A673 (cell line): ENCODE measurements at regions not wholly inside any gene's neighbourhood (a gene's known extent, or its start where the extent isn't known, plus 50 kb on each side); places are given as distances from the start of the nearest gene placed in this dataset.

Experiments
- BruUV-seq: library from RNA; stranded (reverse); fragments of 400-500 nt; replicated peaks from 2 replicates; lab custom pipeline; 2021; lab: Mats Ljungman, UMichigan
- CTCF ChIA-PET: fragments of 300-600 bp; sonication (Branson Sonifier 250); formaldehyde crosslinking; loops from one replicate; lab custom pipeline; 2022; ENCODE audit warnings: antibody characterized with exemption; lab: Charles Lee
- POLR2A ChIA-PET: fragments of 300-600 bp; sonication (Branson Sonifier 250); formaldehyde crosslinking; loops from one replicate; lab custom pipeline; 2022; ENCODE audit warnings: antibody characterized with exemption; ENCODE audit not compliant: low non-redundant PET; lab: Charles Lee
- DNase-seq: peaks from one replicate; pipeline ENCODE4 v3.0.0-alpha.2; 2015; ENCODE audit warnings: low spot score
- H3K27ac ChIP-seq: fragments of 200-600 bp; sonication (generic); 2 replicates; pipeline ENCODE4 v1.5.1; 2016; ENCODE audit warnings: mixed run types, low read depth, mild to moderate bottlenecking, mixed read lengths, antibody characterized with exemption, low read length; ENCODE audit not compliant: poor library complexity, severe bottlenecking
- H3K27me3 ChIP-seq: fragments of 200-600 bp; sonication (generic); replicated peaks from 2 replicates; pipeline ENCODE4 v1.6.1; 2017; ENCODE audit warnings: mixed run types, low read depth, mild to moderate bottlenecking, mixed read lengths, antibody characterized with exemption, low read length; ENCODE audit not compliant: insufficient read depth, poor library complexity
- H3K36me3 ChIP-seq: fragments of 200-600 bp; sonication (generic); 2 replicates; pipeline ENCODE4 v1.6.1; 2016; ENCODE audit warnings: mixed run types, mild to moderate bottlenecking, mixed read lengths, antibody characterized with exemption, low read length; ENCODE audit not compliant: insufficient read depth, poor library complexity, severe bottlenecking
- H3K4me1 ChIP-seq: fragments of 200-600 bp; sonication (generic); 2 replicates; pipeline ENCODE4 v1.6.1; 2017; ENCODE audit warnings: mixed run types, mild to moderate bottlenecking, mixed read lengths, antibody characterized with exemption, low read length; ENCODE audit not compliant: insufficient read depth, poor library complexity, severe bottlenecking
- H3K4me3 ChIP-seq: fragments of 200-600 bp; sonication (generic); 2 replicates; pipeline ENCODE4 v1.5.1; 2016; ENCODE audit warnings: low read depth, mixed run types, mild to moderate bottlenecking, mixed read lengths, low read length; ENCODE audit not compliant: poor library complexity, severe bottlenecking
- H3K9me3 ChIP-seq: fragments of 200-600 bp; sonication (generic); 2 replicates; pipeline ENCODE4 v1.6.1; 2016; ENCODE audit warnings: mixed run types, low read depth, mild to moderate bottlenecking, mixed read lengths, antibody characterized with exemption, low read length; ENCODE audit not compliant: poor library complexity, severe bottlenecking
- EZH2 ChIP-seq: fragments of 200-600 bp; sonication (generic); IDR thresholded peaks from 2 replicates; pipeline ENCODE4 v1.6.1; 2017; ENCODE audit warnings: borderline replicate concordance, low read depth, mild to moderate bottlenecking, mixed read lengths, antibody characterized with exemption, low read length; ENCODE audit not compliant: poor library complexity, severe bottlenecking
- intact Hi-C: fragments of 100-400 bp; cut with micrococcal nuclease; formaldehyde crosslinking; loops from one replicate; pipeline ENCODE4 v1.10.0; 2022; ENCODE audit not compliant: unreplicated experiment
- TF ChIP-seq, protein P1 (sequence below): fragments of 300-800, 200-600 bp; sonication (generic); conservative IDR thresholded peaks from 2 replicates; pipeline ENCODE4 v1.5.1; 2017; ENCODE audit warnings: low read depth, mild to moderate bottlenecking, antibody characterized with exemption, low read length, moderate library complexity, mixed read lengths

GRCh38 chr10:10295537-10295936, 722.1 kb upstream of the CELF2 start:
- ChIA-PET CTCF (no interaction called here), POLR2A (no interaction called here)
- Histone ChIP-seq H3K4me3 (no peak overlapping the region), H3K4me1 (no peaks in the 10 kb centered on the region), H3K27ac (no peak overlapping the region), H3K36me3 (no peaks in the 10 kb centered on the region), H3K27me3 (no peaks in the 10 kb centered on the region), H3K9me3 (no peaks in the 10 kb centered on the region)
- TF ChIP-seq, protein P1, sequence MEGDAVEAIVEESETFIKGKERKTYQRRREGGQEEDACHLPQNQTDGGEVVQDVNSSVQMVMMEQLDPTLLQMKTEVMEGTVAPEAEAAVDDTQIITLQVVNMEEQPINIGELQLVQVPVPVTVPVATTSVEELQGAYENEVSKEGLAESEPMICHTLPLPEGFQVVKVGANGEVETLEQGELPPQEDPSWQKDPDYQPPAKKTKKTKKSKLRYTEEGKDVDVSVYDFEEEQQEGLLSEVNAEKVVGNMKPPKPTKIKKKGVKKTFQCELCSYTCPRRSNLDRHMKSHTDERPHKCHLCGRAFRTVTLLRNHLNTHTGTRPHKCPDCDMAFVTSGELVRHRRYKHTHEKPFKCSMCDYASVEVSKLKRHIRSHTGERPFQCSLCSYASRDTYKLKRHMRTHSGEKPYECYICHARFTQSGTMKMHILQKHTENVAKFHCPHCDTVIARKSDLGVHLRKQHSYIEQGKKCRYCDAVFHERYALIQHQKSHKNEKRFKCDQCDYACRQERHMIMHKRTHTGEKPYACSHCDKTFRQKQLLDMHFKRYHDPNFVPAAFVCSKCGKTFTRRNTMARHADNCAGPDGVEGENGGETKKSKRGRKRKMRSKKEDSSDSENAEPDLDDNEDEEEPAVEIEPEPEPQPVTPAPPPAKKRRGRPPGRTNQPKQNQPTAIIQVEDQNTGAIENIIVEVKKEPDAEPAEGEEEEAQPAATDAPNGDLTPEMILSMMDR, result no peak
- no peak for TF ChIP-seq EZH2
- DNase-seq, result no peak
- BruUV-seq, result no TSS peak
- intact Hi-C loops, result no loop called here

DNA sequence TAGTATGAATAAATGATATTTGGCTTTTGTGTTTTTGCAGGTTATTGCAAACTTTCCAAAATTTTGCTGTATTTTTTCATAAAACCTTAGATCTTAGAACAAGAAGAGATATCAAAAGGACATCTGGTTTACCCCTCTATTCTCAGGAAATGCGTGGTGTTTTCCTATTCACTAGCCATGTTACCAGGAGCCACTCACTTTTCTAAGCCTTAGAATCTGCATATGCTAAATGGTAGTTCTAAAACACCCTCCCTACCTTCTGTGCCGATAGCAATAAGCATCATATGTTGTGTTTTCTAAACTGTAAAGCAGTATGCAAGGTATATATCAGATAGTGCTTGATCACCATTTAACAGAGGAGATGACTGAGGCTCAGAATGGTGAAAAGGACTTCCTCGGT, 715.0 kb upstream of the CELF2 start:
- CTCF ChIA-PET, result no interaction called here
- Histone ChIP-seq H3K27ac (no peak overlapping the region), H3K27me3 (no peaks in the 10 kb centered on the region), H3K4me1 (no peaks in the 10 kb centered on the region), H3K4me3 (no peak overlapping the region), H3K9me3 (no peaks in the 10 kb centered on the region), H3K36me3 (no peaks in the 10 kb centered on the region)
- TF ChIP-seq, protein P1, result no peak
- no peak for TF ChIP-seq EZH2
- DNase-seq, result no peak
- intact Hi-C loops, result no loop called here
- POLR2A ChIA-PET, result no interaction called here
- no TSS peak for BruUV-seq

DNA sequence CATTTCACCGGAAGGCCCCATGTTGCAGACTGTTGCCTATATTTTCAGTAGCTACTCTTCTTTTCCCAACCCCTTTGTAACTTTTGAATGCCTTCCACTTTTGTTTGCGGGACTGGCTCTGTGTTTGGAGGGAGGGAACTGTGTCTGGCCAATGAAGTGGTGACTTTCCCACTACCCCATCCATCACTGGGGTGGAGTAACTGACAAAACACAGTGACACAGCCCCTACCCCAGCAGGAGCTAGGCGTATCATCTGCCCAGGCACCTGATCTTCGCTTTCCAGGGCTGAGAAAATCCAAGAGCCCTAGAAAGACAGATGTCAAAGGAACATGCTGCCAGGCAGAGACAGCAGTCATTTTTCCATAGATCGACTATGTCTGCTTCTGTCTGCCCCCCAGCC, 710.6 kb upstream of the CELF2 start:
- H3K9me3 ChIP-seq, result no peaks in the 10 kb centered on the region
- POLR2A ChIA-PET, result no interaction called here
- CTCF ChIA-PET, result no interaction called here
- TF ChIP-seq EZH2, result no peak
- TF ChIP-seq, protein P1, result no peak
- H3K4me3 ChIP-seq, result no peak overlapping the region
- no peaks in the 10 kb centered on the region for H3K36me3 ChIP-seq
- H3K27me3 ChIP-seq, result no peaks in the 10 kb centered on the region
- no peaks in the 10 kb centered on the region for H3K4me1 ChIP-seq
- no peak overlapping the region for H3K27ac ChIP-seq
- no TSS peak for BruUV-seq
- DNase-seq, result no peak
- intact Hi-C loops, result no loop called here
